ENCODE measurements at regions not wholly inside any gene's neighbourhood (a gene's known extent, or its start where the extent isn't known, plus 50 kb on each side); places are given as distances from the start of the nearest gene placed in this dataset.

DNA sequence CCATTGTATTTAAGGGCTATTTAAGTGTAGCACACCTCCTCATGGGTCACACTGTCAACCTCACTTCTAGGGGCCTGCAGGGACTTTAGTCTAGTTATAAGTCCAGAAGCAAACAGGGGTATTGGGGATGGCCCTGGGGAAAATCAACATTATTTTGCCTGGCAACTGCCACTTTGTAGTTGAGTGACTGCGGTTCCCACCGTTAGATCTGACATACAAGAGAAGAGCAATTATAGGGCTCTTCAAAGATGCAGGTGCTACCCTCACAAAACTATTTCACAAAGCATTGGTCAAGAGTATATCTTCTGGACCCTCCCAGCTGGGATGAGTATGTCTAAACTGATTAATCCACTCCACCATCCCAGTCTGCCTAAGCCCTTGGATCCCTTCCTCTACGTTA, 133.0 kb upstream of the PCBD1 start:
- Histone ChIP-seq H3K27ac (ENCODE audit: insufficient read depth, low read length, poor library complexity, severe bottlenecking) (no peak overlapping the region), H3K9me3 (ENCODE audit: control insufficient read depth in 2 of 2, low read length in 2 of 2) (no peaks in the 10 kb centered on the region), H3K4me3 (ENCODE audit: low read depth, low read length) (no peak overlapping the region), H3K27me3 (ENCODE audit: control insufficient read depth, insufficient read depth, low read length) (no peaks in the 10 kb centered on the region), H3K4me1 (ENCODE audit: control insufficient read depth, insufficient read depth, low read length, poor library complexity, severe bottlenecking) (no peaks in the 10 kb centered on the region), H3K36me3 (ENCODE audit: control insufficient read depth, insufficient read depth, low read length) (no peaks in the 10 kb centered on the region)
- Mint-ChIP-seq H3K9me3 (peaks cover 0 to 2% (median 0%) of the 10 kb centered on the region in 7 donors), H3K4me1 (no peaks in the 10 kb centered on the region), H3K36me3 (no peaks in the 10 kb centered on the region), H3K27me3 (peaks cover 13% of the 10 kb centered on the region), H3K4me3 (no peak overlapping the region), H3K27ac (no peak overlapping the region)
- no peak for ATAC-seq (ENCODE audit: low read depth in 2 of 2)
- no peak for DNase-seq

DNA sequence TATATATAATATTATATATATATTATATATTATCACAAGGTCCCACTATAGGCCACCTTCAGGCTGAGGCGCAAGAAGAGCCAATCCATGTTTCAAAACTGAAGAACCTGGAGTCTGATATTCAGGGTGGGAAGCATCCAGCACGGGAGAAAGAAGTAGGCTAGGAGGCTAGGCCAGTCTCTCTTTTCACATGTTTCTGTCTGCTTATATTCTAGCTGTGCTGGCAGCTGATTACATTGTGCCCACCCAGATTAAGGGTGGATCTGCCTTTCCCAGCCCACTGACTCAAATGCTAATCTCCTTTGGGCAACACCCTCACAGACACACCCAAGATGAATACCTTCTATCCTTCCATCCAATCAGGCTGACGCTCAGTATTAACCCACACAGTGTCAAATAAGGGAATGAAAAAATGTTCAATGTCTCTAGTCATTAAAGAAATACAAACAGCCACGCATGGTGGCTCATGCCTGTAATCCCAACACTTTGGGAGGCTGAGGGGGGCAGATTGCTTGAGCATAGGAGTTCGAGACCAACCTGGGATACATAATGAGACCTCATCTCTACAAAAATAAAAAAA, 135.4 kb upstream of the PCBD1 start:
- DNase-seq, result no peak
- H3K27ac ChIP-seq (ENCODE audit: insufficient read depth, low read length, poor library complexity, severe bottlenecking), result no peak overlapping the region
- Mint-ChIP-seq H3K4me1 (no peaks in the 10 kb centered on the region), H3K4me3 (no peak overlapping the region), H3K27me3 (peaks cover 13% of the 10 kb centered on the region), H3K9me3 (peaks cover 0 to 2% (median 0%) of the 10 kb centered on the region in 7 donors), H3K36me3 (no peaks in the 10 kb centered on the region), H3K27ac (no peak overlapping the region)
- H3K36me3 ChIP-seq (ENCODE audit: control insufficient read depth, insufficient read depth, low read length), result no peaks in the 10 kb centered on the region
- H3K4me3 ChIP-seq (ENCODE audit: low read depth, low read length), result no peak overlapping the region
- no peaks in the 10 kb centered on the region for H3K4me1 ChIP-seq (ENCODE audit: control insufficient read depth, insufficient read depth, low read length, poor library complexity, severe bottlenecking)
- ATAC-seq (ENCODE audit: low read depth in 2 of 2), result no peak
- no peaks in the 10 kb centered on the region for H3K9me3 ChIP-seq (ENCODE audit: control insufficient read depth in 2 of 2, low read length in 2 of 2)
- H3K27me3 ChIP-seq (ENCODE audit: control insufficient read depth, insufficient read depth, low read length), result no peaks in the 10 kb centered on the region

DNA sequence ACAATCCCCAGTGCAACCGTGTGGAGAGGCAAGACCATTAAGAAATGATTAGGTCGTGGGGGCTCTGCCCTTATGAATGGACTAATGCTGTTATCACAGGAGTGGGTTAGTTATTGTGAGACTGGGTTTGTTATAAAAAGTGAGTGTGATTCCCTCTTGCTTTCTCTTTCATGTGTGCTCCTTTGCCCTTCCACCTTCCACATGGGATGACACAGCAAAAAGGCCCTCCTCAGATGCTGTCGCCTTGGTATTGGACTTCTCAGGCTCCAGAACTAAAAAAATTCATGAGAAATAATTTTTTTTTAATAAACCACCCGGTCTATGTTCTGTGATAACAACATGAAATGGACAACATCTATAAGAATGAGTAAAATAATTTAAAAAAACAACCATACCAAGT, 136.1 kb upstream of the PCBD1 start:
- peaks cover 0 to 2% (median 0%) of the 10 kb centered on the region in 7 donors for H3K9me3 Mint-ChIP-seq
- no peaks in the 10 kb centered on the region for H3K4me1 Mint-ChIP-seq
- H3K27ac Mint-ChIP-seq, result peak overlapping the region in 1 of 3 donors; percentile 14
- no peak for ATAC-seq (ENCODE audit: low read depth in 2 of 2)
- H3K27ac ChIP-seq (ENCODE audit: insufficient read depth, low read length, poor library complexity, severe bottlenecking), result no peak overlapping the region
- H3K4me3 Mint-ChIP-seq, result no peak overlapping the region
- no peaks in the 10 kb centered on the region for H3K27me3 ChIP-seq (ENCODE audit: control insufficient read depth, insufficient read depth, low read length)
- DNase-seq, result no peak
- no peaks in the 10 kb centered on the region for H3K4me1 ChIP-seq (ENCODE audit: control insufficient read depth, insufficient read depth, low read length, poor library complexity, severe bottlenecking)
- H3K9me3 ChIP-seq (ENCODE audit: control insufficient read depth in 2 of 2, low read length in 2 of 2), result no peaks in the 10 kb centered on the region
- H3K4me3 ChIP-seq (ENCODE audit: low read depth, low read length), result no peak overlapping the region
- no peaks in the 10 kb centered on the region for H3K36me3 Mint-ChIP-seq
- H3K27me3 Mint-ChIP-seq, result peaks cover 13% of the 10 kb centered on the region
- H3K36me3 ChIP-seq (ENCODE audit: control insufficient read depth, insufficient read depth, low read length), result no peaks in the 10 kb centered on the region

DNA sequence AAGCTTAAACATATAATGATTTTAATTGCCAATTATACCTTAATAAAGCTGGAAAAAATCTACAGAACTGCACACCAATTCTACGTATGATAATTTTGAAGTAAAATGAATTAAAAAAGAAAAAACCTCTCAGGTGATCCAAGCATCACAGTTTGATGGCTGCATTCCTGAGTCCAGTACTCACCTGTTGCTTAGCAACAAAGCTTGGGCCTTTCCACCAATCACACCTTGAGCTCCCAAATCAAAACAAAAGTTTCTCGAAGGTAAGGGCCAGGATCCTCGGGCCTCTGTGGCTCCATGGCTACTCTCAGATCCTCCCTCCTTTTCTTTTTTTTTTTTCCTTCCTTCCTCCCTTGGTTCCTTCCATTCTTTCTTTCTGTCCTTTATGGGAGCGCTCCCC, 137.2 kb upstream of the PCBD1 start:
- Mint-ChIP-seq H3K27ac (no peak overlapping the region), H3K9me3 (peaks cover 0 to 2% (median 0%) of the 10 kb centered on the region in 7 donors), H3K4me1 (no peaks in the 10 kb centered on the region), H3K36me3 (no peaks in the 10 kb centered on the region), H3K4me3 (no peak overlapping the region), H3K27me3 (peaks cover 5% of the 10 kb centered on the region)
- no peak overlapping the region for H3K27ac ChIP-seq (ENCODE audit: insufficient read depth, low read length, poor library complexity, severe bottlenecking)
- no peak overlapping the region for H3K4me3 ChIP-seq (ENCODE audit: low read depth, low read length)
- no peaks in the 10 kb centered on the region for H3K36me3 ChIP-seq (ENCODE audit: control insufficient read depth, insufficient read depth, low read length)
- DNase-seq, result no peak
- no peak for ATAC-seq (ENCODE audit: low read depth in 2 of 2)
- H3K4me1 ChIP-seq (ENCODE audit: control insufficient read depth, insufficient read depth, low read length, poor library complexity, severe bottlenecking), result no peaks in the 10 kb centered on the region
- H3K27me3 ChIP-seq (ENCODE audit: control insufficient read depth, insufficient read depth, low read length), result no peaks in the 10 kb centered on the region
- no peaks in the 10 kb centered on the region for H3K9me3 ChIP-seq (ENCODE audit: control insufficient read depth in 2 of 2, low read length in 2 of 2)

DNA sequence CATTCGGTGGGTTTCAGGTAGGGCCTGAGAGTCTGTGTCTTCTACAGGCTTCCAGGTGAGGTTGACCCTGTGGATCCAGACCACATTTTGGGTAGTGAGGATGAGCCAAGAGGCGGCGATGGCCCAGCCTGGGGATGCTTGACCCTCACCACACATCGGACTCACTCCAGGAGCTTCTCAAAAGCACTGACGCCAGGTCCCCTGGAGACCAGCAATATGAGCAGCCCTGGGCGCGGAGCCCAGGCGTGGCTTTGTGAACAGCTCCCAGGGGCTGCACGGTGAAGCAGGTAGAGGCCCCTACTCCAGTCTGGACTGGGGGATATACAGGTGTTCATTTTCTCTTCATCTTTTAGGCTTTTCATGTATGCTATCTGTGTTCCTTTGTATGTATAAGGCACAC, 139.7 kb upstream of the PCBD1 start:
- Mint-ChIP-seq H3K4me3 (no peak overlapping the region), H3K27me3 (peaks cover 5% of the 10 kb centered on the region), H3K36me3 (no peaks in the 10 kb centered on the region), H3K4me1 (no peaks in the 10 kb centered on the region), H3K27ac (no peak overlapping the region), H3K9me3 (no peaks in the 10 kb centered on the region)
- H3K4me1 ChIP-seq (ENCODE audit: control insufficient read depth, insufficient read depth, low read length, poor library complexity, severe bottlenecking), result no peaks in the 10 kb centered on the region
- H3K27ac ChIP-seq (ENCODE audit: insufficient read depth, low read length, poor library complexity, severe bottlenecking), result no peak overlapping the region
- H3K36me3 ChIP-seq (ENCODE audit: control insufficient read depth, insufficient read depth, low read length), result no peaks in the 10 kb centered on the region
- no peaks in the 10 kb centered on the region for H3K27me3 ChIP-seq (ENCODE audit: control insufficient read depth, insufficient read depth, low read length)
- no peaks in the 10 kb centered on the region for H3K9me3 ChIP-seq (ENCODE audit: control insufficient read depth in 2 of 2, low read length in 2 of 2)
- ATAC-seq (ENCODE audit: low read depth in 2 of 2), result no peak
- no peak for DNase-seq
- no peak overlapping the region for H3K4me3 ChIP-seq (ENCODE audit: low read depth, low read length)

DNA sequence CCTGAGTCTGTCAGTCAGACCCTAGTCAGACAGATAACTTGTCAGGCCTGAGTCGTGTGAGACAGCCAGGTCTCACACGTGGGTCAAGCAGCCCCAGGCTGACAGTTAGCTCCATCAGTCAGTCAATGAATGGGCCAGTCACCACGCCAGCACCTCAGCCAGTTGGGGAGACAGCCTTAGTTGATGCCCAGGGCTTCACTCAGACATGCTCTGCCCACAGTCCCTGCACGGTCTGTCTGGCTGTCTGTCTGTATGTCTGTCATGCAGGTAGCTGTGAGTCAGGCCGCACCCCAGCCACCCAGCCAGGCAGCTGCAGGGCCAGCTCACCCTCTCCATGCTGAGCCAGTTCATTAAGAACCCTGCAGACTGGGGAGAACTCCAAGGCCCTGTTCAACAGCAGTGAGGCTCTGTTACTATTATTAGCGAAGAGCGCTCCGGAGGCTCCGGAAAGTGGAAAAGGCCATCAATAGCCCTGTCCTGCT, 141.1 kb upstream of the PCBD1 start:
- H3K27ac ChIP-seq (ENCODE audit: insufficient read depth, low read length, poor library complexity, severe bottlenecking), result no peak overlapping the region
- H3K27ac Mint-ChIP-seq, result no peak overlapping the region
- H3K36me3 Mint-ChIP-seq, result no peaks in the 10 kb centered on the region
- no peak overlapping the region for H3K4me3 ChIP-seq (ENCODE audit: low read depth, low read length)
- no peaks in the 10 kb centered on the region for H3K27me3 ChIP-seq (ENCODE audit: control insufficient read depth, insufficient read depth, low read length)
- H3K4me1 Mint-ChIP-seq, result no peaks in the 10 kb centered on the region
- H3K4me1 ChIP-seq (ENCODE audit: control insufficient read depth, insufficient read depth, low read length, poor library complexity, severe bottlenecking), result no peaks in the 10 kb centered on the region
- no peaks in the 10 kb centered on the region for H3K36me3 ChIP-seq (ENCODE audit: control insufficient read depth, insufficient read depth, low read length)
- DNase-seq (no peak), ATAC-seq (ENCODE audit: low read depth in 2 of 2) (no peak)
- peaks cover 5% of the 10 kb centered on the region for H3K27me3 Mint-ChIP-seq
- H3K9me3 ChIP-seq (ENCODE audit: control insufficient read depth in 2 of 2, low read length in 2 of 2), result no peaks in the 10 kb centered on the region
- no peak overlapping the region for H3K4me3 Mint-ChIP-seq
- no peaks in the 10 kb centered on the region for H3K9me3 Mint-ChIP-seq

DNA sequence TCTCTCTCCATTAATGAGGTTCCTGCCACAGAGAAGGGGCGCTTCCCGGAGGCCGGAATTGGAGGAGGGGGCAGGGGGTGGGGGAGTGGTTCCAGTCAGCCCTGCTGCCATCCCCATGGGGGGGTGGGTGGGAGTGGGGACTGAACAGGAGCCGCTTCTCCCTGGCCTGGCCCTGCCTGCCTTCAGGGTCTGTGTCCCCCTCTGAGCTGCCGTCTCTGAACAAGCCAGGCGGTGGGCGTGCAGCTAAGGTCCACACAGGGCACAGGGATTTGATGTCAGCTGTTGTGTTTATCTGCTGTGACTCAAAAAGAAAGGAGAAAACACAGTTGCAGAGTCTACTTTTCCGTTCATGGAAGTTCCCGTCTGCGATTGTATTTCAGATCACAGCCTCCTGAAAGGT, 141.5 kb upstream of the PCBD1 start:
- no peak for ATAC-seq (ENCODE audit: low read depth in 2 of 2)
- Mint-ChIP-seq H3K27me3 (peaks cover 4% of the 10 kb centered on the region), H3K4me1 (no peaks in the 10 kb centered on the region), H3K27ac (no peak overlapping the region), H3K4me3 (no peak overlapping the region), H3K9me3 (no peaks in the 10 kb centered on the region), H3K36me3 (no peaks in the 10 kb centered on the region)
- H3K27me3 ChIP-seq (ENCODE audit: control insufficient read depth, insufficient read depth, low read length), result no peaks in the 10 kb centered on the region
- no peak overlapping the region for H3K27ac ChIP-seq (ENCODE audit: insufficient read depth, low read length, poor library complexity, severe bottlenecking)
- H3K9me3 ChIP-seq (ENCODE audit: control insufficient read depth in 2 of 2, low read length in 2 of 2), result no peaks in the 10 kb centered on the region
- H3K4me1 ChIP-seq (ENCODE audit: control insufficient read depth, insufficient read depth, low read length, poor library complexity, severe bottlenecking), result no peaks in the 10 kb centered on the region
- no peaks in the 10 kb centered on the region for H3K36me3 ChIP-seq (ENCODE audit: control insufficient read depth, insufficient read depth, low read length)
- DNase-seq, result no peak
- no peak overlapping the region for H3K4me3 ChIP-seq (ENCODE audit: low read depth, low read length)

DNA sequence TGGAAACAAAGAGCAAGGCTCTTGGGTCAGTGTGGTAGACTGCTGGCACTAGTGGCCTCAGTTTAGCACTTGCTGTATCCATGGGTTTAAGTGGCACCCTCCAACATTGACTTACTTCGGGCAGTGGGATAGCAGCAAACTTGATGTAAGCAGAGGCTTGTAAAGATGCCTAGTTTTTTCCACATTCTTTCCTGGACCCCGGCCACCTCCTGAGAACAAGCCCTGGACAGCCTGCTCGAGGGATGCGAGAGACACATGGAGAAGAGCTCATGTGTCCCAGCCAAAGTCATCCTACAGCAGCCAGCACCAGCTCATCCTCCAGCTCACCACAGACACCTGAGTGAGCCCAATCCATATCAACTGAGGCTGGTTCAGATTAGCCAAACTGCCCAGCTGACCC, 142.7 kb upstream of the PCBD1 start:
- no peak overlapping the region for H3K27ac Mint-ChIP-seq
- Histone ChIP-seq H3K4me1 (ENCODE audit: control insufficient read depth, insufficient read depth, low read length, poor library complexity, severe bottlenecking) (no peaks in the 10 kb centered on the region), H3K27ac (ENCODE audit: insufficient read depth, low read length, poor library complexity, severe bottlenecking) (no peak overlapping the region), H3K4me3 (ENCODE audit: low read depth, low read length) (no peak overlapping the region), H3K9me3 (ENCODE audit: control insufficient read depth in 2 of 2, low read length in 2 of 2) (no peaks in the 10 kb centered on the region), H3K36me3 (ENCODE audit: control insufficient read depth, insufficient read depth, low read length) (no peaks in the 10 kb centered on the region), H3K27me3 (ENCODE audit: control insufficient read depth, insufficient read depth, low read length) (no peaks in the 10 kb centered on the region)
- no peaks in the 10 kb centered on the region for H3K9me3 Mint-ChIP-seq
- DNase-seq, result no peak
- no peaks in the 10 kb centered on the region for H3K27me3 Mint-ChIP-seq
- no peaks in the 10 kb centered on the region for H3K36me3 Mint-ChIP-seq
- H3K4me3 Mint-ChIP-seq, result no peak overlapping the region
- H3K4me1 Mint-ChIP-seq, result no peaks in the 10 kb centered on the region
- no peak for ATAC-seq (ENCODE audit: low read depth in 2 of 2)
